ENCODE measurements at regions not wholly inside any gene's neighbourhood (a gene's known extent, or its start where the extent isn't known, plus 50 kb on each side); places are given as distances from the start of the nearest gene placed in this dataset.

DNA sequence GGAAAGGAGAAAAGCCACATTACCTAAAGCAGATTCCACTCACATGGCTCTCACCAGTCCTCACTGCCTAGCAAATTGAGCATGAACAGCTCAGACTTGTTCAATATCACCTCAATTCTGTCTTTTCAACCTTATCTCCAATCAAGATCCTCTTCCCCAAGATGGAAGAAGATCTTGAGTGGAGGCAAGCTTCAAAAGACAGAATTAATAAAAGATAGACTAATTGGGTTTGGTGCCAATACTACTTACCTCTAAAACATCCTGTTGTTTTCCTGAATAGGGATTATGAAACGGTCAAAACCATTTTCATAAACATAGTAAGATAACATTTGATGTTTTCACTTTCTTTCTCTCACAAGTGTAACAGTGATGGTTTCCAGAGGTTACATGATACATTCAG, 349.2 kb upstream of the PLD5 start:
- Histone ChIP-seq H3K4me3 (ENCODE audit: insufficient read depth, low read depth, low read length) (no peak overlapping the region), H3K27me3 (ENCODE audit: control insufficient read depth, insufficient read depth, low read length) (no peaks in the 10 kb centered on the region), H3K36me3 (replicated peaks; ENCODE audit: control insufficient read depth, insufficient read depth, low read length) (no peaks in the 10 kb centered on the region)
- no peak for DNase-seq

DNA sequence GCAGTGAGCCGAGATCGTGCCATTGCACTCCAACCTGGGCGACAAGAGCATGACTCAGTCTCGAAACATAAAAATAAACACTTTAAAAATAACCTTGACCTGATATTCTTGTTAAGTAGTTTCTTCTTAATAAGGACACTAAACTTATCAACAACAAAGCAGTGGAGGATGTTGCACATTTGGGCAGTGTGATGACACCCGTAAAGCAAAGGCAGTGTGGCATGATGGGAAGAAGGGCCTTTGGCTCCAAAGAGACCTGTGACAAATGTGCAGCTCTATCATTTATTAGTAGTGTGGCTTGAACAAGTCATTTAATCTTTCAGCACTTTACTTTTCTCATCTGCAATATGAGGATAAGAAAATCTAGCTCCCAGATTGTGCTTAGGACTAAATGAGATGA, 348.0 kb upstream of the PLD5 start:
- DNase-seq, result no peak
- no peaks in the 10 kb centered on the region for H3K36me3 ChIP-seq (replicated peaks; ENCODE audit: control insufficient read depth, insufficient read depth, low read length)
- no peak overlapping the region for H3K4me3 ChIP-seq (ENCODE audit: insufficient read depth, low read depth, low read length)
- no peaks in the 10 kb centered on the region for H3K27me3 ChIP-seq (ENCODE audit: control insufficient read depth, insufficient read depth, low read length)

DNA sequence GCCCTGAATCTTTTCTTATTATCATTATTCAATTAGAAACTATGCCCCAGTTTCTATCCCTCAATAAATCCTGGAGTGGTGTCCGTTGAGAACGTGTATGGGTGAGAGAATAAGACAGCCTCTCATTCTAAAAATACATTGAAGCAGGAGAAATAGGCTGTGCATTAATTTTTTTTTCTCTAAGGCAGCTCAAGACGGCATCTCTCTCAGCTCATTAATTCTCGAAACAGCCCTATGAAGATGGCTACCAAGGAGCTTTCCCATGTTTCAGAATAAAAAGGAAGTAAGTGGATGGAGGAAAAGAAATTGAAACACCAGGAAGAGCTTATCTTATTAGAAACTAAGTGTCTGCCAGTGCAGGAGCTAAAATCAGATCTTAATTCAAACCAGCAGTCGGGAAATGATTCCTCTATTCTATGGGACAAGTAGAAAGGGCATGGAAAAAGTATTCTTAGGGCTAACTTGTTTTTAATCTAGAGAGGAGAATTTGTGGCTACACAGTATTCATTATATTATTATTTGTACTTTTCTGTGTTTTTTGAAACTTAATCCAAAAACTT, 347.1 kb upstream of the PLD5 start:
- no peaks in the 10 kb centered on the region for H3K27me3 ChIP-seq (ENCODE audit: control insufficient read depth, insufficient read depth, low read length)
- no peak overlapping the region for H3K4me3 ChIP-seq (ENCODE audit: insufficient read depth, low read depth, low read length)
- H3K36me3 ChIP-seq (replicated peaks; ENCODE audit: control insufficient read depth, insufficient read depth, low read length), result no peaks in the 10 kb centered on the region
- no peak for DNase-seq

DNA sequence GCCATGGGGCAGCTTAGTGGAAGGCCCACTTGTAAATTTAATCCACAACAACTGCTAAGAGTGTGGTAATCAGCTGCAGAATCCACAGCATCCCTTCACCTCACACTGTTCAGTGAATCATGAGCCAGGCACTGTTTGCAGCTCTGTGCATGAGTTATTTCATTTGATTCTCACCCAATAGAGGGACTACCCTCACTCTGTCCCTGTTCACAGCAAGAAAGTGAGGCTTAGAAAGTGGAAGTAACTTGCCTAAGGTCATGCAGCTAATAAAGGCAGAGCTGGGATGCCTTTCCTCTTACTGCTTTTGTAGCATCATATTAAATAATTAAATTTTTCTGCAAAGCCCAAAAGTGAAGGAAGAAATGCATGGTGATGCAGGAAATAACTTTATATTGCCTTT, 346.5 kb upstream of the PLD5 start:
- Histone ChIP-seq H3K36me3 (replicated peaks; ENCODE audit: control insufficient read depth, insufficient read depth, low read length) (no peaks in the 10 kb centered on the region), H3K27me3 (ENCODE audit: control insufficient read depth, insufficient read depth, low read length) (no peaks in the 10 kb centered on the region), H3K4me3 (ENCODE audit: insufficient read depth, low read depth, low read length) (no peak overlapping the region)
- DNase-seq, result no peak

DNA sequence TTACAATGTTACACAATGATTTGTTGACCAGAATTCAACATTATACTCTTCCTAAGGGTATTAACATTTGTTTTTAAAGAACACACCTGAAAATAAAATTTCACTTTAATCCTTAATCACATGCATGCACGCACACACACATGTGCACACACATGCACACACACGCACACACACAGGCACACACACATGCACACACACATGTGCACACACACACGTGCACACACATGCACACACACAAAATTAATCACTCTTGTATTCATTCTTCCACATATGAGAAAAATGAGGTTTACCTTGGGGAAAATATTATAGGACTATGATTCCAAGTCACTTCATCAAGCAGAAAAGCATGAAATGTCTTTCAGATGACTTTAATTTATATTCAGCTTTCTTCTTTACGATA, 331.8 kb upstream of the PLD5 start:
- H3K36me3 ChIP-seq (replicated peaks; ENCODE audit: control insufficient read depth, insufficient read depth, low read length), result no peaks in the 10 kb centered on the region
- no peak for DNase-seq
- no peak overlapping the region for H3K4me3 ChIP-seq (ENCODE audit: insufficient read depth, low read depth, low read length)
- no peaks in the 10 kb centered on the region for H3K27me3 ChIP-seq (ENCODE audit: control insufficient read depth, insufficient read depth, low read length)

DNA sequence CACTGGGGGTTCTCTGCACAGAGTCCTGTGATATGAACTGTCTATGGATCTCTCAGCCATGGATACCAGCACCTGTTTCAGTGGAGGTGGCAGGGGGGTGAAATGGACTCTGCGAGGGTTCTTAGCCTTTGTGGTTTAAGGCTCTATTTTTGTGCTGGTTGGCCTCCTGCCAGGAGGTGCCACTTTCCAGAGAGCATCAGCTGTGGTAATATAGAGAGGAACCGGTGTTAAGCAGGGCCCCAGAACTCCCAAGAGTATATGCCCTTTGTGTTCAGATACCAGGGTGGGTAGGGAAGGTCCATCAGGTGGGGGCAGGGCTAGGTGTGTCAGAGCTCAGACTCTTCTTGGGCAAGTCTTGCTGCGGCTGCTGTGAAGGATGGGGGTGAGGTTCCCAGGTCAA, 330.0 kb upstream of the PLD5 start:
- no peak for DNase-seq
- Histone ChIP-seq H3K36me3 (replicated peaks; ENCODE audit: control insufficient read depth, insufficient read depth, low read length) (no peaks in the 10 kb centered on the region), H3K27me3 (ENCODE audit: control insufficient read depth, insufficient read depth, low read length) (no peaks in the 10 kb centered on the region), H3K4me3 (ENCODE audit: insufficient read depth, low read depth, low read length) (no peak overlapping the region)

DNA sequence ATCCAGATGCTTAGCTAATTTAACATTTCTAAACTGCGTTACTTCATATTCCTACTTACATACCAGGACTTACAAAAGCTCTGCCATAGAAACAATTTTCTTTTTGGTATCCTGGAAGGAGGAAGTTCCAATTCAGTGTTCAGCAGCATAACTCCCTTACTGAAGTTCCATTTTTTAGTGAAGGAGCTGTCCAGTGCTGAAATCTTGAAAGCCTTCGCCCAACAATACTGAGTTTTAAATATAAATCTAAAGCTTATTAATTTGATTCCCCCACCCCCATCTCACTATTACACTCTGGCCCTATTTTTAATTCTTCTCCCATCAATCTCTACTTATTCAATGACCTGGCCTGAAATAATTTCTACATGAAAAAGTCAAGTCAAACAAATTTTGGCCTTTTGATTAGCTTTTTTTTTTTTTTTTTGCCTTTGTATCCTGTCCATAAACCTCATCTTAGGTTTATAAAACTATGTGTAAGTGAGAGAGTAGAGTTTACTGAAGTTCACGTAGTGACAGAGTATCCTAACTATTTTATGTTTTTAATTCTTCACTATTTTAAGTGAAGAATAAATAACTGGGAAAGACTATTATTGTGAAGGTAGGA, 323.0 kb upstream of the PLD5 start:
- no peak for DNase-seq
- Histone ChIP-seq H3K36me3 (replicated peaks; ENCODE audit: control insufficient read depth, insufficient read depth, low read length) (no peaks in the 10 kb centered on the region), H3K27me3 (ENCODE audit: control insufficient read depth, insufficient read depth, low read length) (no peaks in the 10 kb centered on the region), H3K4me3 (ENCODE audit: insufficient read depth, low read depth, low read length) (no peak overlapping the region)

DNA sequence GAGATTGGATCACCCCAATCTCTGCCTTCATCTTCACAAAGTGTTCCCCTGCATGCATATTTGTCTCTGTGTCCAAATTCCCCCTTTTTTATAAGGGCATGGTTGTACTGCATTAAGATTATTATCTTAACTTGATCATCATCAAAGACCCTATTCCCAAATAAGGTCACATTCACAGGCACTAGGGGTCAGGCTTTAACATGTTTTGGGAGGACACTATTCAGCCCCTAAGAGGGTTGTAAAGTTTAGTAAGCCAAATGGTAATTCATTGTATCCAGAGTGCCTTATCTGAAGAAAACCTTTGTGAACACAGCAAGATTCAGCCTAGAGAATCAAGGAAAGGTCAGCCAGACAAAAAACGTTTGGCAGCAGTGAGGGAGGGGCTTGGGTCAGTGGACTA, 317.6 kb upstream of the PLD5 start:
- Histone ChIP-seq H3K27me3 (ENCODE audit: control insufficient read depth, insufficient read depth, low read length) (no peaks in the 10 kb centered on the region), H3K4me3 (ENCODE audit: insufficient read depth, low read depth, low read length) (no peak overlapping the region), H3K36me3 (replicated peaks; ENCODE audit: control insufficient read depth, insufficient read depth, low read length) (no peaks in the 10 kb centered on the region)
- DNase-seq, result peak; percentile 22

DNA sequence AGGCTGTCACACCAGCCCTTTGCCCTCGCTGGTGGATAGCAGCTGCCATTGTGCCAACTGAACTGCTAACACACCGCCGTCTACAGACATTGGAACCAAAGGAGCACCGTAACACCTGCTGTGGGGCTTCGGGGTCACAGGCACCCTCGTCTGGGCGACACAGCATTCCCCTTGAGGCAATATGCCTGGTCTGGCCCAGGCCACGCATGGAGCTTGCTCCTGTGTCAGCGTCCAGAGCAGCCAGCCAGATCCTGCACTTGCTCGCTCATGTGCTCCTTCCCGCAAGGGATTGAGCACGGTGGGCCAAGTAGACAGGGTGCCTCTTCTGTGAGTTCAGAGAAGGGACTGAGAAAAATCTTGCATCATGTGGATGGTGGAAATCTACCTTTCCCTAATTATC, 314.6 kb upstream of the PLD5 start:
- no peaks in the 10 kb centered on the region for H3K27me3 ChIP-seq (ENCODE audit: control insufficient read depth, insufficient read depth, low read length)
- DNase-seq, result no peak
- no peak overlapping the region for H3K4me3 ChIP-seq (ENCODE audit: insufficient read depth, low read depth, low read length)
- no peaks in the 10 kb centered on the region for H3K36me3 ChIP-seq (replicated peaks; ENCODE audit: control insufficient read depth, insufficient read depth, low read length)

DNA sequence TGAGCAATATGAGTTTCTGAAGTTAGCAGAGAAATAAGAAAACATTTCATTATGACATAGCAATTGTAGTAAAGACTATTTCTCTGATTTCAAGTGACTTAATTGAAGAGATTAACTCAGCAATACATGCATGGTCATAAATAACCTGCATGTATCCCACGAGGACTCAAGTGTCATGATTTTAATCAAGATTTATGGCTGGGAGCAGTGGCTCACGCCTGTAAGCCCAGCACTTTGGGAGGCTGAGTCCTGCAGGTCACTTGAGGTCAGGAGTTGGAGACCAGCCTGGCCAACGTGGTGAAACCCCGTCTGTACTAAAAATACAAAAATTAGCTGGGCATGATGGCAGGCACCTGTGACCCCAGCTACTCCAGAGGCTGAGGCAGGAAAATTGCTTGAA, 311.9 kb upstream of the PLD5 start:
- Histone ChIP-seq H3K27me3 (ENCODE audit: control insufficient read depth, insufficient read depth, low read length) (no peaks in the 10 kb centered on the region), H3K36me3 (replicated peaks; ENCODE audit: control insufficient read depth, insufficient read depth, low read length) (no peaks in the 10 kb centered on the region), H3K4me3 (ENCODE audit: insufficient read depth, low read depth, low read length) (no peak overlapping the region)
- DNase-seq, result no peak

DNA sequence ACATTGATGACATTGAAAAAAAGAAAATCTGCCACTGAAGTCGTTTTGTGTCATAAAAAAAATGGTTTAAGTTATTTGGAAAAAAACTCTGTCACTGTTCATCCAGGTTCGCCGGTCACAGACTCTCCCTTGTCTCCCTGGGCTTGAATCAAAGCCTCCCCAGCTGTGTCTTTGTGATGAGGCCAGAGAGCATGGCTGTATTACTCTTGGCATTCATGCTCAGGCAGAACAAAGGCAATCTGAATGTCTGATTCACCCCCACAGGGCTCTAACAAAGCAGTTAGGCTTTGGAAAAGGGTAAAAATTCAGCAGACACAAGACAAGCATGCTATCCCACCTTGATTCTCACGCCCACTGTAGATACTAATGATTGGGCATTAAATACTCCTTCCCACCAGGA, 304.3 kb upstream of the PLD5 start:
- peak; percentile 36 for DNase-seq
- H3K27me3 ChIP-seq (ENCODE audit: control insufficient read depth, insufficient read depth, low read length), result no peaks in the 10 kb centered on the region
- no peaks in the 10 kb centered on the region for H3K36me3 ChIP-seq (replicated peaks; ENCODE audit: control insufficient read depth, insufficient read depth, low read length)
- no peak overlapping the region for H3K4me3 ChIP-seq (ENCODE audit: insufficient read depth, low read depth, low read length)

DNA sequence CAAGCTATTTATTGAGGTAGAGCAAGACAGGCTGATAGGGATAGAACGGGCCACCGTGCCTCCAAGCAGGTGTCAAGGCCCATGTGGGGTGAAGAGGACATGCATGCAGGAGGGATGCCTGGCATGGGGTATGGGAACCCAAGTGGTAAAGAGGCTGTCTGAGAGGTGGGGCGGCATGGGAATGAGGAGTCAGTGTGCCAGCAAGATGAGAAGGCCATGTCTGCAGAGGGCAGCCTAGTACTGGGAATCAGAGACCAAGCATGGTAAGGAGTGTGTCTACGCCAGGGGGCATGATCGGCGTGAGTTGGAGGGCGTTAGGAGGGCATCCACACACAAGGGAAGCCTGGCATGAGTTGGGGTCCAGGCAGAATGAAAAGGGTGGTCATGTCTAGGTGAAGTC, 303.7 kb upstream of the PLD5 start:
- H3K4me3 ChIP-seq (ENCODE audit: insufficient read depth, low read depth, low read length), result no peak overlapping the region
- no peaks in the 10 kb centered on the region for H3K27me3 ChIP-seq (ENCODE audit: control insufficient read depth, insufficient read depth, low read length)
- no peaks in the 10 kb centered on the region for H3K36me3 ChIP-seq (replicated peaks; ENCODE audit: control insufficient read depth, insufficient read depth, low read length)
- no peak for DNase-seq

DNA sequence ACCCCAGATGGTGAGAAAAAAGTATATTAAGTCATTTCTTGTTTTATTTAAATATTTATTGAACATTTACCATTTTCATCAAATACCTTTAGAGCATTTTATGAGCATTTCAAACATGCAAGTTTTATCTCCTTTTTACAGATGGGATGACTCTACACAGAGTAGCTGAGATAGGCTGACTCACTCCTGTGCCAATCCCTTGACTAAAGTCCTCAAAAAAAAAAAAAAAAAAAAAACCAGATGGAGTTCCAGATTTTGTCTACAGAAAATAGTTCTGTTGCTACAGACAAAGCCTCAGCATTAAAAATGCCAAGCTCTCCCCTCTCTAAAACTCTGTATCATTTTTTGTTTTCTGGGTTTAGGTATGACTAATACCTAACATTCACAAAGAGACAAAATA, 303.0 kb upstream of the PLD5 start:
- DNase-seq, result no peak
- Histone ChIP-seq H3K36me3 (replicated peaks; ENCODE audit: control insufficient read depth, insufficient read depth, low read length) (no peaks in the 10 kb centered on the region), H3K4me3 (ENCODE audit: insufficient read depth, low read depth, low read length) (no peak overlapping the region), H3K27me3 (ENCODE audit: control insufficient read depth, insufficient read depth, low read length) (no peaks in the 10 kb centered on the region)

DNA sequence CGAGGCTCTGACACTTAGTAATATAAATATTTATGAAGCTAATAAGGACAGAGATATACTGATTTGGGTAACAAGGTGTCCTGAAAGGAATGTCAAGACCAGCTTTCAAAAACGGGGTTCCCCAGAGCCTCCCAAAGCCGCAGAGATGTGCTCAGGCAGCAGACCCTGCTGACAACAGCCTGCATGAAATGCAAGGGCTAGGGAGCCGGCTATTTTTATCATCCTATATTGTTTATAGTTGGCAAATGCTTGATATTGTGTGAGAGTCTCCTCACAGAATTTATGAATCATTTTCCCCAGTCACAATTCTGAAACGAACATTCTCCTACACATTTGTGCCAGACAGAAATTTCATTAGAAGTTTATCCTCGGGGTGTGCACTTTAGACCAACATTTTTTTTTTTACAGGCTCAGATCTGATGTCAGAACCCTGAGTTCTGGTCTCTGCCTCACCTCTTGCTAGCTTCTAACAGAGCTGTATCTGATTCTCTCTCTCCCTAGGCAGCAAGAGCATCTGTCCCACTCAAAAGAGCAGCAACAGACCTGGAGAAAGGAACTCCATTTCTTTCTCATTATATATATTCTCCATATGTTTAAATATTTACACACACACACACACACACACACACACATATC, 302.3 kb upstream of the PLD5 start:
- H3K27me3 ChIP-seq (ENCODE audit: control insufficient read depth, insufficient read depth, low read length), result no peaks in the 10 kb centered on the region
- no peak overlapping the region for H3K4me3 ChIP-seq (ENCODE audit: insufficient read depth, low read depth, low read length)
- no peak for DNase-seq
- H3K36me3 ChIP-seq (replicated peaks; ENCODE audit: control insufficient read depth, insufficient read depth, low read length), result no peaks in the 10 kb centered on the region

DNA sequence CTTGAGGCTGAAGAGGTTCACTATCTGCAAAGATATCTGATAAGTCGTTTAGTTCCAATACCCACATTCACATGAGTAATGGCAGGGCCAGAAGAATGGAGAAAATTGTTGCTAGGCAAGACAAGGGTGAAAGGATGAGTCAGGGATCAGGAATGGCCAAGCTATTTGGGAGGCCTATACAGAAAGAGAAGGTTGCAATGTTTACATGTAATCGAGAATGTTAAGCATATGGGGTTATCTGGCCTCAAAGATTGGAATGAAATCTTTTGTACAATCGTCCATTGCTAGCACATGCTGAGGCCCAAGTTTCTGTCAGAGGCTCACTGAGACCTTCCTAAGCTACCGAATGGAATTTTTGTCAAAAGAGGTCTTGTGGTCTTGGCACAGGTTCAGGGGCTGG, 299.9 kb upstream of the PLD5 start:
- H3K4me3 ChIP-seq (ENCODE audit: insufficient read depth, low read depth, low read length), result no peak overlapping the region
- no peaks in the 10 kb centered on the region for H3K27me3 ChIP-seq (ENCODE audit: control insufficient read depth, insufficient read depth, low read length)
- no peaks in the 10 kb centered on the region for H3K36me3 ChIP-seq (replicated peaks; ENCODE audit: control insufficient read depth, insufficient read depth, low read length)
- no peak for DNase-seq

All from H7 (cell line).